ENCODE measurements at regions not wholly inside any gene's neighbourhood (a gene's known extent, or its start where the extent isn't known, plus 50 kb on each side); places are given as distances from the start of the nearest gene placed in this dataset.
"Not testable (repeated sequence)": the region's sequence is repeated elsewhere in the genome, so short reads cannot be mapped to it uniquely, and the experiment has no call there.

DNA sequence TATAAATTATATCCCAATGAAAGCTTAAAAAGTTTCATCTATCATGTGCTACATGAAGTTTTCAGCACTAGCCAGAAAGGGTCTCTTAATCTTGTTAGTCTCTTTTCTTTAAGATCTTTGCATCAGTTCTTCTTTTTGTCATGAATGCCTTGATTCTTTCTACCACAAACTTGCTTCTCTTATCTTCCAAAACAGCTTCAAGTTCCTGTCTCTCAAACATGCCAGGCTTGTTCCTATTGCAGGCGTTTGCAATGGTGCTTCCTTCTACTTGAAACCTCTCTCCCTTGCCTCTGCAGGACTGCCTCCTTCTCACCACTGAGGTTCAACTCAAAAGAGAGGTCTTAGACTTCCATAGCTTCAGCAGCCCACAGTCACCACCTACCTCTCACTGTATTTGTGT lies 104.3 kb upstream of the FRMD4B start:
- Histone ChIP-seq H3K36me3 (no peaks in the 10 kb centered on the region), H3K4me1 (no peaks in the 10 kb centered on the region), H3K9me3 (no peaks in the 10 kb centered on the region), H3K27ac (no peak overlapping the region), H3K4me3 (no peak overlapping the region), H3K27me3 (peaks cover 0 to 4% of the 10 kb centered on the region in 2 donors)
- TF ChIP-seq, protein P1, sequence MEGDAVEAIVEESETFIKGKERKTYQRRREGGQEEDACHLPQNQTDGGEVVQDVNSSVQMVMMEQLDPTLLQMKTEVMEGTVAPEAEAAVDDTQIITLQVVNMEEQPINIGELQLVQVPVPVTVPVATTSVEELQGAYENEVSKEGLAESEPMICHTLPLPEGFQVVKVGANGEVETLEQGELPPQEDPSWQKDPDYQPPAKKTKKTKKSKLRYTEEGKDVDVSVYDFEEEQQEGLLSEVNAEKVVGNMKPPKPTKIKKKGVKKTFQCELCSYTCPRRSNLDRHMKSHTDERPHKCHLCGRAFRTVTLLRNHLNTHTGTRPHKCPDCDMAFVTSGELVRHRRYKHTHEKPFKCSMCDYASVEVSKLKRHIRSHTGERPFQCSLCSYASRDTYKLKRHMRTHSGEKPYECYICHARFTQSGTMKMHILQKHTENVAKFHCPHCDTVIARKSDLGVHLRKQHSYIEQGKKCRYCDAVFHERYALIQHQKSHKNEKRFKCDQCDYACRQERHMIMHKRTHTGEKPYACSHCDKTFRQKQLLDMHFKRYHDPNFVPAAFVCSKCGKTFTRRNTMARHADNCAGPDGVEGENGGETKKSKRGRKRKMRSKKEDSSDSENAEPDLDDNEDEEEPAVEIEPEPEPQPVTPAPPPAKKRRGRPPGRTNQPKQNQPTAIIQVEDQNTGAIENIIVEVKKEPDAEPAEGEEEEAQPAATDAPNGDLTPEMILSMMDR (IDR thresholded peaks at IDR 0.05) = no peak
- intact Hi-C loops (cut with DNase I; ENCODE audit: low total_unique reads) = no loop called here
- no peak for DNase-seq

- intact Hi-C loops (cut with DNase I; ENCODE audit: low total_unique reads) = no loop called here
- no peak overlapping the region for H3K4me3 ChIP-seq
- no peaks in the 10 kb centered on the region for H3K9me3 ChIP-seq
- peaks cover 0 to 10% of the 10 kb centered on the region in 2 donors for H3K27me3 ChIP-seq
- no peaks in the 10 kb centered on the region for H3K36me3 ChIP-seq
- TF ChIP-seq, protein P1 (IDR thresholded peaks at IDR 0.05) = no peak
- H3K27ac ChIP-seq = no peak overlapping the region
- no peaks in the 10 kb centered on the region for H3K4me1 ChIP-seq
- no peak for DNase-seq
These were observed 102.1 kb upstream of the FRMD4B start for GRCh38 chr3:69488026-69488425.

GRCh38 chr3:69485489-69485888 lies 99.6 kb upstream of the FRMD4B start:
- Histone ChIP-seq H3K36me3 (no peaks in the 10 kb centered on the region), H3K27ac (no peak overlapping the region), H3K4me1 (no peaks in the 10 kb centered on the region), H3K27me3 (peaks cover 0 to 10% of the 10 kb centered on the region in 2 donors), H3K4me3 (no peak overlapping the region), H3K9me3 (no peaks in the 10 kb centered on the region)
- DNase-seq = no peak
- TF ChIP-seq, protein P1 (IDR thresholded peaks at IDR 0.05) = no peak
- intact Hi-C loops (cut with DNase I; ENCODE audit: low total_unique reads) = no loop called here

DNA sequence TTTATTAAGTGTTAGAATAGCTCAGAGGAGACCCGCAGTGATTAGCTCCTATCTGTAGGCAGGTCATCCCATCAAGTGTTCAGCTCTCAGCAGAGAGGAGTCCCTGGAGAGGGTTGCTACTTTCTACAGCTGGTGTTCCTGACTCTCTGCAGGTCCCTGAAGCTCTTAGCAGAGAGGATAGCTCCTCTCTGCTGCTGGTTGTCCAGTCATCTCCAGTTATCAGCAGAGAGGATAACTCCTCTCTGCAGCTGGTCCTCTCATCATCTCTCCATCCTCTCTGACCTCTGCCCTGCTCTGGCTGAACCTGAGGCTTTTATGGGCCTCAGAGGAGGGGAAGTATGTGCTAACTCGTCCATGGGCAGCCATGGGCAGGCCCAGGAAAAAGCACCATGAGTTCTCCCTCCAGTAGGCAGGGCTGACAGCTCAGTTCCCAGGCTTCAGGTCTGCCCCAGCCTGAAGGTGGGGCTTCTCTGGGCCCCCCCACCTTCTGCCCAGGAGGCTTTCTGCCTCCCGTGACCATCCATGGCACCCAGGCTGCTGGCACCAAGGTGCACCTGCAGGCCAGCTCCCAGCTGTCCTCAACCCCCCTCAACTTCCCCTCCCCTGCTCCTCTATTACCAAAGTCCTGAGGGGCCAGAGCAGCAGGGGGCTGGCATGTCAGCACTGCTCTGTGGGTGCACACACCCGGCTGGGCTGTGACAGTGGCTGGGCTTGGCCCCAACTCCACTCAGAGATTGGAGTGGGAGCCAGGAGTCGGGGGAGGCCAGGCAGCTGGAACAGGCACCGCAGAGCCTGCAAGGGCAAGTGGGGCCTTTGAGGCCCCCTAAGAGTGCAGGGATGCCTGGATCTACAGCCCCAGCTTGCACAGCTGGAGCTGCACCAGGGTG lies 98.9 kb upstream of the FRMD4B start:
- intact Hi-C loops (cut with DNase I; ENCODE audit: low total_unique reads) = loop anchor here (1.0 kb wide), 1 partner anchor 38 kb away; no protein-coding TSS in a partner anchor
- Histone ChIP-seq H3K4me3 (no peak overlapping the region), H3K27me3 (peaks cover 0 to 10% of the 10 kb centered on the region in 2 donors), H3K27ac (no peak overlapping the region), H3K36me3 (no peaks in the 10 kb centered on the region), H3K9me3 (no peaks in the 10 kb centered on the region), H3K4me1 (no peaks in the 10 kb centered on the region)
- TF ChIP-seq, protein P1 (IDR thresholded peaks at IDR 0.05) = no peak
- DNase-seq = no peak

- no peak for DNase-seq
- Histone ChIP-seq H3K9me3 (no peaks in the 10 kb centered on the region), H3K4me1 (no peaks in the 10 kb centered on the region), H3K27me3 (peaks cover 0 to 10% of the 10 kb centered on the region in 2 donors), H3K4me3 (no peak overlapping the region), H3K27ac (no peak overlapping the region), H3K36me3 (no peaks in the 10 kb centered on the region)
- intact Hi-C loops (cut with DNase I; ENCODE audit: low total_unique reads) = no loop called here
- TF ChIP-seq, protein P1 (IDR thresholded peaks at IDR 0.05) = no peak
These were observed 97.6 kb upstream of the FRMD4B start for GRCh38 chr3:69483449-69483848.

GRCh38 chr3:69480986-69481385 lies 95.1 kb upstream of the FRMD4B start:
- H3K36me3 ChIP-seq; intact Hi-C loops (cut with DNase I; ENCODE audit: low total_unique reads); H3K9me3 ChIP-seq; H3K27ac ChIP-seq; H3K27me3 ChIP-seq; DNase-seq; H3K4me1 ChIP-seq; H3K4me3 ChIP-seq: not testable (repeated sequence)

All from tibial artery (tissue), 4 donors.